T-helper 2 cell (primary cell): ENCODE measurements at regions not wholly inside any gene's neighbourhood (a gene's known extent, or its start where the extent isn't known, plus 50 kb on each side); places are given as distances from the start of the nearest gene placed in this dataset.
"Not testable (repeated sequence)": the region's sequence is repeated elsewhere in the genome, so short reads cannot be mapped to it uniquely, and the experiment has no call there.

Experiments
- DNase-seq, 5 experiments: peaks; one replicate each; pipeline versions ENCODE4 v3.0.0 to v3.0.0-alpha.2; 2012 to 2022

GRCh38 chr17:13874134-13874533 is 195.2 kb upstream of the COX10 start:
- DNase-seq = no peak

DNA sequence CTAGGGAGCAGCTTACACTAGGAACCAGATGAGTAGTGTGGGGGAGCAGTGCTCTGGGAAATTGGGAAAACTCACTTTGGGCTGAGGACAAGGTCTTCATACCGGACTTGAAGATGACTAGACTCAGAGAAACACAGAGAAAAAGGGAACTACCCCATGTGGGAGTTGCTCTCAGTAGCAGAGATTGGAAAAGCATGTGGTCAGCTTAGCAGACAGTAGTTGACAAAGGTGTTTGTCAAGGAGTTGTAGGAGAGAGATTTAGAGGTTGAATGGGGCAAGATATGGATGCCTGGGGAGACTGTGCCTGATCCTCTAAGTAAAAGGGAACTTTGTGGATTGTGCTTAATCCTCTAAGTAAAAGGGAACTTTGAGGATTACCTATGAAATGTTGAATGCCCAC is 194.5 kb upstream of the COX10 start:
- DNase-seq = no peak

GRCh38 chr17:13879961-13880466 is 189.3 kb upstream of the COX10 start:
- no peak for DNase-seq

DNA sequence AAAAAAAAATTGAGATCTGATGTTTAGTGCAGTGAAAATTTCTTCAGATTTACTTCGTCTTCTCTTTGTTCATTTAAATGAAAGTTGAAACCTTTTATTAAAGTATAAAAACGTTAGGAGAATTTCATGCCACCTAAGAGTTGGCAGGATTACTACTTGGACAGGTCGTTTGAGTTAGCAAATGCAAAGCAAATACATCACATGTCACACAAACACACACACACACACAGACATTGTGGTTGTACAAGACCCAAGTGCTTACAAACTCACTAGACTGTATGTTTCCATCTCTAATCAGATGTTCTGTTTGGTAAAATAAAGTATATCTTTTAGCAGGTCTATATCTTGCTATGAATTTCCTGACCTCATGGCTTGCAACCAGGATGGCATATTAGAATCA is 185.6 kb upstream of the COX10 start:
- no peak for DNase-seq

GRCh38 chr17:13884347-13884746 is 185.0 kb upstream of the COX10 start:
- DNase-seq = no peak

GRCh38 chr17:13885550-13885949 is 183.8 kb upstream of the COX10 start:
- no peak for DNase-seq

GRCh38 chr17:13885953-13886889 is 183.1 kb upstream of the COX10 start:
- no peak for DNase-seq

GRCh38 chr17:13888056-13888609 is 181.2 kb upstream of the COX10 start:
- DNase-seq = no peak

GRCh38 chr17:13908971-13909370 is 160.3 kb upstream of the COX10 start:
- not testable (repeated sequence) for DNase-seq

GRCh38 chr17:13909901-13910519 is 159.3 kb upstream of the COX10 start:
- DNase-seq = no peak

DNA sequence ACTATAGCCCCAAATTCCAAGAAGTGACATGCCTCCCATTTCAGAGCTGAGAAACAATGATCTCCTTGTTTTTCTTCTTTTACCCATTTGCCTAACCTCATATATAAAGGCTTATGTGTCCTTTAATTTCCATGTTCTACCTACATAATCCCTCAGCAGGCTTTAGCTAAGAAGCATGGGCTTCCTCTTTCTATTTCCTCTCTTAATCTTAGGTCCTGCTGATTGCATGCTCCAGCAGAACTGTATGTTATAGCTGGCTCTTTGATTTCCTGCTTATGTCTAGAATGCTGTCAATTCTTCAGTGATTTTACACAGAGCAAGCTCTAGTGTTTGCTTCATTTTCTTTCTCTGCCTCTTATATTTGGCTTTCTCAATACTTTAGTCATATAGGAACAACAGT is 151.7 kb upstream of the COX10 start:
- no peak for DNase-seq

DNA sequence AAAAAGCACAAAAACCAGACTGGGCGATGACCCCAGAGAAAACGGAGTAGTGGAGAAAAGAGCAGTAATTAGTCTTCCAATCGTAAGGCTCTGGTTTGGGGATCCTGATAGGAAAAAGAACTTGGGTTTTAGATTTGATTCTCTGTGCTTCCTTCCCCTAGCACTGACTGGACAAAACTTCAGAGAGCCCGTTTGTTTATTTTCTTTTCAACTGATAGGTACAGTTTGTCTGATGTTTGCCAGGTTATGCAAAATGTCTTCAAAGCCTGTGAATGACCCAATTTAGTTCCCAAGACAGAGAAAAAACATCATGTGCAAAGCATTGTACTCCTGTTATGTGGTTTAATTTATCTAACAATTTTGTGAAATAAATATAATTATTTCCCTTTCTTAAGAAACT is 151.1 kb upstream of the COX10 start:
- no peak for DNase-seq

DNA sequence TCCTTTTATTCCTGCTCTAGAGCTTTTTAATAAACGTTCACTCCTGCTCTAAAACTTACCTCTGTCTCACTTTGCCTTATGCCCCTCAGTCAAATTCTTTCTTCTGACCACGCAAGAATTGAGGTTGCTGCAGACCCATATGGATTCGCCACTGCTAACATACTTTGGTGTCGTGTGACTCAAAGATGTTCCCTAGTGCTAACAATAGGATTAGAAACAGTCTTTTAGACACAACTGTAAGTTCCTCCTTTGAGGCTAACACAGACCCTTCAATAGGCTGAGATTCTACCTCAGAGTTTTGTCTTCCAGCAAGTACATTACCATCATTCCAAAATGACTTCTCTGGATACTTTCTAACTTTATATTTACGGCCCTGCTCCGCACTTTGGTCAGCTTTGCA is 149.5 kb upstream of the COX10 start:
- DNase-seq = no peak

DNA sequence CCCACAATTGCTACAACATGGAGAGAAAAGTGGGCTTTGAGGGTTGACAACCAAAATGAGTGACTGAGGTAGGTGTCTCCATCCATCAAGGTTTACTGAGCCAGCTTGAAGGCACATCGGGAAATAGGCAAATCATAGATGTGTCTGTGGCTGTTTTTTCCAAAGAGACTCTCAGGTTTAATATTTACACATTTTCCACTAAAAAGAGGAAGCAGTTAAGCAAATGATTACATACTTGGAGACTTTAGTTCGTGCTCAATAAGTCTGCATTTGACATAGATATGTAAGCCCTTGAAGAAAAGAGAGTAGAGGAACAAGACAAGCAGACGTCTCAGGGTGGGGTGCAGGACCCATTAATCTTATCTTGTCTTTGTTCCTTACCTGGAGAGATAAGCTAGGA is 148.9 kb upstream of the COX10 start:
- DNase-seq = no peak

DNA sequence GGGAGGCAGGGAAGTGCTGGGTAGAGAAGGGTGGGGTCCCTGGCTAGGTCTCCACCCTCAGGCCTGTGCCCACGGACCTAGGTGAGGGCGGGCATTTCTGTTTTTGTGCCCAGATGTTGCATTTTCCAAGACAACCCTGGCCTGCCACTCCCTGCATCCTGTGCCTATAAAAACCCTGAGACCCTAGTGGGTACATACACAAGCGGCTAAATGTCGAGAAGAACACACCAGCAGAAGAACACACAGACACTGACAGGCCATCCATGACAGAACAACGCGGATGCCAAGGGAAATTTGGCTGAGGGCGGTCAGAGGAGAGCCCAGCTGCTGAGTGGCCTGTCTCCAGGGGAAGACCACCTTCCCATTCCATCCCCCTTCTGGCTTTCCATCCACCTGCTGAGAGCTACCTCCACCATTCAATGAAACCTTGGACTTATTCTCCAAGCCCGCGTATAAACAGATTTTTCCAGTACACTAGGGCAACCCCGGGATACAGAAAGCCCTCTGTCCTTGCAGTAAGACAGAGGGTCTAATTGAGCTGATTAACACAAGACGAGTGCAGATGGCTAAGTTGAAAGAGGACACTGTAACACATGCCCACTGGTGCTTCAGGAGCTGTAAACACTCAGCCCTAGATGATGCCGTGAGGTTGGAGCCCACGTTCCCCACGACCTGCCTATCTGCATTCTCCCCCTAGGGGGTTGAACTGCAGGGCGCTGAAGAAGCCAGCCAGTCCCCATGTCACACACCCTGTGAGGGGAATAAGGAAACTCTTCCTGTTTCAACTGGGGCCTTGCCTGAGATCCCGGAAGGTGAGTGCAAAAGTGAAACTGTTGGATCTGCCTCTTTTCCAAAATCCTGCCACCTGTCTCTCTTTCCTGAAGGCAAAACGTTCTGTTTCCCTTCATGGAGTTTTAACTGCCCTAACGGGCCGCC is 147.2 kb upstream of the COX10 start:
- no peak for DNase-seq

- no peak for DNase-seq
Observed at GRCh38 chr17:13922885-13923284, 146.4 kb upstream of the COX10 start.

DNA sequence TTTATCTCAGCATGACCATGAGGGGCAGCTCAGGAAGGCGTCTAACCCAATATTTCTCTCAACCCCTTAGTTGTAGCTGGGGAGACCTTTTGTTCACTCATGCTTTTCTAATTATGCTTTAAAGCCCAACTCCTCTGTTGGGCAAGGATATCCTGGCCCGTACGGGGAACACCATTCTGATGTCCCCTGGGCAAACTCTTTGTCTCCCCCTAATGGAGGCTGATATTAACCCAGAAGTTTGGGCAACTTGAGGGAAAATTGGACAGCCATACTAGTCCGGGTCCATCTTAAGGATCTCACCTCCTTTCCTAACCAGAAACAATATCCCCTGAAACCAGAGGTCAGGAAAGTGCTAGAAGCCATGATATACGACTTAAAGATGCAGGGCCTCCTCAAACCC is 143.7 kb upstream of the COX10 start:
- no peak for DNase-seq

GRCh38 chr17:13931111-13931526 is 138.2 kb upstream of the COX10 start:
- peak in 1 of 5 experiments; percentile 3 for DNase-seq

DNA sequence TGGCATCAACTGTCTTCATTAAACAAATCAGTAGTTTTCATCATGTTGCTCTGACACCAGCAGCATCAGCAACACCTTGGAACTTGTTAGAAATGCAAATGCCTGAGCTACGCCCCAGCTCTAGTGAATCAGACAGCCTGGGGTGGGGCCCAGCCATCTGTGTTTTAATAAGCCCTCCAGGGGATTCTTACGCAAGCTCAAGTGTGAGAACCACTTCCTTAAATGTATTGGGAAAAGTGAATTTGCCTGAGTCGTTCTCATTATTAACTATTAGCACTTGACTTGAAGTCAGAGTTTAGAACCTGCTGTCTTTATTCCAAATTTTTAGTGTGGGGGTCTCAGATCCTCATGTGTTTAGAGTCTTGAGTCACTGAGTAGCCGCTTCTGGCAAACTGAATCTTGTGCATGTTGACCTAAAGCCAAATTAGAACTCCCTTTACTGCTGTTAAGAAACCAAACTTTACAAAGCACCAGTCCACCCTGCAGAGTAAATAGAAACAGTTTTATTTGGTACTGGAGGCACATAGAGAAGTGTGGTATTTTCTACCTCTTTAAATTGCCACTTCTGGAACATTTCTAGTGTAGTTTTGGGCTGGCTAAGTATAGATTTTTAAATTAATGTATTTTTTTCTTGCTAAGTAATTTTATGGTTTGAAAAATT is 137.4 kb upstream of the COX10 start:
- no peak for DNase-seq

- DNase-seq = no peak
Observed at GRCh38 chr17:13933441-13934276, 135.6 kb upstream of the COX10 start.

DNA sequence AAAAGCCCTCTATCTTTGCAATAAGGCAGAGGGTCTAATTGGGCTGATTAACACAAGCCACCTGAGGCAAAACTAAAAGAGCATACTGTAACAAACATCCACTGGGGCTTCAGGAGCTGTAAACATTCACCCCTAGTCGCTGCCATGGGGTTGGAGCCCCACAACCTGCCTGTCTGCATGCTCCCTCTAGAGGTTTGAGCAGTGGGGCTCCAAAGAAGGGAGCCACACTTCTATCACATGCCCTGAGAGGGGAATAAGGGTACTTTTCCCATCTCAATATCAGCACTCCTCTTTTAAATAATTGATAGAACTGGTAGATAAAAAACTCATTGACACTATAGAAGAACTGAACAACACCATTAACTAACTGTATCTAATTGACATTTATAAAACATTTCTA is 130.1 kb upstream of the COX10 start:
- no peak for DNase-seq
